DMS153 (cell line): ENCODE measurements at regions not wholly inside any gene's neighbourhood (a gene's known extent, or its start where the extent isn't known, plus 50 kb on each side); places are given as distances from the start of the nearest gene placed in this dataset.
A peak's percentile ranks its signal among the peaks of the same experiment; 100 is the strongest.
"Not testable (repeated sequence)": the region's sequence is repeated elsewhere in the genome, so short reads cannot be mapped to it uniquely, and the experiment has no call there.

Source experiments
- DNase-seq: peaks from one replicate; lab custom pipeline; 2025; lab: John Stamatoyannopoulos, UW

GRCh38 chr5:77869116-77869798 lies 93.1 kb upstream of the TBCA start:
- DNase-seq, result no peak

DNA sequence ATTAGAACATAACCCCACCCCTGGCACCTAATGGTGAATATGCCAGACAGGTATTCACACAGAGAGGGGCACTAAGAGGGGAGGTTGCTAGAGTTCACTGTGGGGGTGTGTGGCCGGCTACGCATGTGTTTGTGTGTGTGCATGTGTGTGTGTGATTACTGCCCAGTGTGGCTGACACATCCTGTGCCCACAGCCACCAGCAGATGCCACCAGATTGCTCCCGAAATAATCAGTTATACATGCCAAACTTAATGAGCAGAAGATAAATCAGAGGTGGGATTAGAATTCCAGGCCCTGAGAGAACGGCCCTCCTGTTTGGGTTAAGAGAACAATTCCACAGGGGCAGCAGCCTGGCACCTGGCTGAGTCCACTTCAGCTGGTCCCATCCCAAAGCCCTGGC lies 91.8 kb upstream of the TBCA start:
- DNase-seq, result no peak

- no peak for DNase-seq
Observed at GRCh38 chr5:77867194-77867691, 91.1 kb upstream of the TBCA start.

DNA sequence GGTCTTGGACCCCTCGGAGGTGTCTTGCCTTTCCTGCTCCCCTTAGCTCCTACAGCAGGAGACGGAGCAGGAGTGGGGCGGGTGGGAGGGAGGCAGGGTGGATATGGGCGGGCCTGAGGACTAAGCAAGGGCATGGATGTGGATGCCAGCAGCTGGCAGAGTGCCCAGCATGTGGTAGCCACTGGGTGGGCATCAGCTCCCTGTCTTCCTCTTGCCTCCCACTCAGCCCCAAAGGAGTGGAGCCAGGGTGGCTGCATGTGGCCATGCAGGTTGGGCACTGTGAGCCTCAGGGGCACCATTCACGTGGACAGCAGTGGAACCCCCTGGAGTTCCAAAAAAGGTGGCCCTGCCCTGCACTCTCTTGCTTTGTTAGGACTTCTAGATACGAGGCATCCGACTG lies 90.1 kb upstream of the TBCA start:
- no peak for DNase-seq

- peak; percentile 21 for DNase-seq
Observed at GRCh38 chr5:77864997-77865396, 88.9 kb upstream of the TBCA start.

DNA sequence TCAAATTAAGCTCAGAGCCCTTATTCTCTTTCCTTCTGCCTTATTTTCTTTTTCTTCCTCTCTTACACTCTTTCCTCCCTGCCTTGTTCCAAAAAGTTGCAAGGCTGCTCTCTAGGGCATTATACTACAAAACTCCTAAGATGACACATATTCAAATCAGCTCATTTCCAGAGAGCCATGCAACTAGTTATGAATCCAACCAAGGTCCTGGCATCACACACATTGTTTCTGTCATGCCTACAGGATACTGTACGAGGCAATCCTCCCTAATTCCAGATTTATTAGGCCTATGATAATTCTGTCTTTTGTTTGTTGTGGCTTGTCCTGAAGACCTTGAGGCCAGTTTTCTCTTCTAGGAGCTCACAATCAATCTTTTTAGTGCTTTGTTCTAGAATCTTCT lies 87.0 kb upstream of the TBCA start:
- DNase-seq, result no peak

- no peak for DNase-seq
Observed at GRCh38 chr5:77861576-77861975, 85.4 kb upstream of the TBCA start.

GRCh38 chr5:77859306-77859705 lies 83.2 kb upstream of the TBCA start:
- DNase-seq, result no peak

- not testable (repeated sequence) for DNase-seq
Observed at GRCh38 chr5:77858678-77859077, 82.5 kb upstream of the TBCA start.

GRCh38 chr5:77855369-77855768 lies 79.2 kb upstream of the TBCA start:
- no peak for DNase-seq

DNA sequence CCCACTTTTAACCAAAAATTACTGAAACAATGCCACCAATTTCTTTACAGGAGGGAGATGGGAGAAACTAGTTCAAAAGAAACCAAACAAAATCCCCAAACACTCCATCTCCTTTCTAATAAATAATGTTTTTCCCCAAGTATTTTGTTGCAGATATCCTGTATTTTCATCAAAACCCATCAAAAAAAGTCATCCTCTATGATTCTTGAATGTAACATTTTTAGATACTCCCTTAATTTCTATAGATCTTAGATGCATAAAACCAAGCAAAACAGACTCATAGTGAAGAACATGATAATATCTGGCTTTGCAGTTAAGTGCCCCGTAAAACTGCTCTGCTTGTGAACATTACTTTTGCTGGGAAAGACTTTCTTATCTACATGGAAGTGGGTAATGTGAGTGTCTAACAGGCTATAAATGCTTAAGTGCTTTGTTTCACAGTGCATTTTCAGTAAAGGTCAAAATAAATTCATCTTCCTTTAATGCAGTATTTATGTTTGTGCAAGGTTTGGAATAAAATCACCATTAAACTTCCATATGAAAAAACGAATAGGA lies 77.3 kb upstream of the TBCA start:
- no peak for DNase-seq

GRCh38 chr5:77852514-77853352 lies 76.6 kb upstream of the TBCA start:
- DNase-seq, result peak; percentile 30

DNA sequence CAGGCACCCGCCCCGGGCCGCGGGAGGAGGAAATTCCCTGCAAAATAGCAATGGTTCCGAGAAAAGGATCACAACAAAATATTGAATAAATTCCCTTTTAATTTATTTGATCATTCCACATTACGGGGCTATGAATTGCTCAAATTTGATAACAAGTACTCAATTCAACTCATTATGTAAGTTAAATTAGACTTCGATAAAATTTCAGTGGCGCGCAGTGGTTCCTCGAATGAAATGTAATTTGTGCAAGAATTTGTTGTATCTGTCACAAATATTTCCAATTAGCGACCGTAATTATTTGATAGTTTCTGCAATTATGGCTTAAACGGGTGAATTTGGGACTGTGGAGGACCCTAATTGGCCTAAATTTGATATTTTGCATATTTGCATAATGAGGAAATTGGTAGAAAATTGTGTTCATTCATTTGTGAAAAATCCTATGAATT lies 76.0 kb upstream of the TBCA start:
- DNase-seq, result no peak

DNA sequence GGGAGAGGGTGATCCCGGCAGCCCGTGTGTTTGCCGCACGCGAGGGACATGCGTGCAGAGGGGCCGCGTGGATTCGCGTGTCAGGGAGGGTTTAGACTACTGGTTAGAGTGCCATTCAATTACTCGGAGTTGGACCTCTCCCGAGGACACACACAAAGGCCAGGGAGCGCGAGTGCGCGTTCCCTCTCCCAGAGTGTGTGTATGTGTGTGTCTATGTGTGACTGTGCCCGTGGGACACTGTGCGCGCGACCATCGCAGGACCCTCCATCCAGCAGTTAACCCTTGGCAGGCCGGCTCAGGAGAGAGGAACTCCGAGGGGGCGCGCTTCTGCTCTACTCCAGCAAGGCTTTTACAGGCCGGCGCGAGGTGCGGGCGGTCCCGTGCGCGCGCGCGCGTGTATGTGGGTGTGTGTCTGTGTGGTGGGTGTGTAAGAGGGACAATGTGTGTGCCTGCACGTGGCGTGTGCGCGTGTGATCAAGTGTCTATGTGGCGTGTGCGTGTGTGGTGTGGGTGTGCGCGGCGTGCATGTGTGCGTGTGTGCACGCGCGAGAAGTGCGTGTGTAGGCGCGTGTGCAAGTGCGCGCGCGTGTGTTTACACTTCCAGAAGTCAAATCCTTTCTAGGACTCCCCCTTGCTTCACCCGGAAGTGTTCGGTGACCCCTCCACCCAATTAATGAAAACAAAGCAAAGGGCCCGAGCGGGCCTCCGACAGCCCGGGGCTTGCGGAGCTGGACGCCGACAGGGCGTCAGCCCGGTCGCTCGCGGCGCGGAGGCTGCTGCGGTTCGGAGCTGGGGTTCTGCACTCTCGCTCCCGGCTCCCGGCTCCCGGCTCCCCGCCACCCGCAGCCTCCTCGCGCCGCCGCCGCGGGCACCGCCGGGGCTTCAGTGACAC lies 75.3 kb upstream of the TBCA start:
- DNase-seq, result no peak

- no peak for DNase-seq
Observed at GRCh38 chr5:77850536-77851175, 74.5 kb upstream of the TBCA start.

DNA sequence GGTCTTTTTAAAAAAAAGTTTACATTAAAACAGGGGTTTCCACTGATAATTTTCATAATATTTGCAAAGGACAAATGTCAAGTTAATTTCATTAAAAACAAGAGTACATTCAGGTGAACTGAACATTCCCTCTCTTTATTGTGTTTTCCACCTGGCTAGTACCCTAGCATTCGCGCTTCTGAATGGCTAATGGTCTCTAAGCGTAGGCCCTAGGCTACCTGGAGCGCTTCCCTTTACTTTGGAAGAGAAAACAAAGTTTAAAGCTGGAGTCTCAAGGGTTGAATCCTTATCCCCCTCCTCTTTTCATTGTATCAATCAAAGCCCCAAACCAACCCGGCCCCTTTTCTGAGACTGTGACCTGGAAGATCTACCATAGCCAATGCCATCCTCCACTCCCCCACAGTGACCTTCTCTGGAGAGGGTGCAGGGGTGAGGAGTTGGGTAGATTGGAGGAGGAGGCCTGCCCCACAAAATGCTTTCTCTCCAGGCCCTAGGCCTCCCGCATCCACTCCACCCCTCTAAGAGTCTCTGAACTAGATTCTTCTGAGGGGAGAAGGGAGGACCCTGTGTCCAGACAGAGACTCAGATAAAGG lies 73.3 kb upstream of the TBCA start:
- no peak for DNase-seq

DNA sequence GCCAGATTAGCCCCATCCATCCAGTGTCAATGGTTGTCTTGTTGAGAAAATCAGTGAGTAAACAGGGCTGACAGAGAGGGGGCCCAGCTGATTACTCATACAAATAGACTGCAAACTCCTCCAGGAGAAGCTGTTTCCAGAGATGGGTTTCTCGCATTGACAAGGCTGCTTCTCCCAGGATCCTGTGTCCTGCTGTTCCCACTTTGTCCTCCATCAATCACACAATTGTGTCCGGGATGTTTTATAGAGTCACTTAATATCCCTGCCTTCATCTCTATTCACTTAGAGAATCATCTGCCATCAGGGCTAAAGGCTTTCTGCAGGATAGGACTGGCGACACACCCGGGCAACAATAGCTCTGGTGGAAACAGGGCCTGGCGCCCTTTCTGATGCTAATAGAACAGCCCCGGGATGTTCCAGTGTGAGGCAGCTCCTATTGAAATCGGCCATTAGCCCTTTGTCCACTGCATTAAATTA lies 71.7 kb upstream of the TBCA start:
- DNase-seq, result peak; percentile 65

GRCh38 chr5:77847129-77847460 lies 71.0 kb upstream of the TBCA start:
- no peak for DNase-seq

DNA sequence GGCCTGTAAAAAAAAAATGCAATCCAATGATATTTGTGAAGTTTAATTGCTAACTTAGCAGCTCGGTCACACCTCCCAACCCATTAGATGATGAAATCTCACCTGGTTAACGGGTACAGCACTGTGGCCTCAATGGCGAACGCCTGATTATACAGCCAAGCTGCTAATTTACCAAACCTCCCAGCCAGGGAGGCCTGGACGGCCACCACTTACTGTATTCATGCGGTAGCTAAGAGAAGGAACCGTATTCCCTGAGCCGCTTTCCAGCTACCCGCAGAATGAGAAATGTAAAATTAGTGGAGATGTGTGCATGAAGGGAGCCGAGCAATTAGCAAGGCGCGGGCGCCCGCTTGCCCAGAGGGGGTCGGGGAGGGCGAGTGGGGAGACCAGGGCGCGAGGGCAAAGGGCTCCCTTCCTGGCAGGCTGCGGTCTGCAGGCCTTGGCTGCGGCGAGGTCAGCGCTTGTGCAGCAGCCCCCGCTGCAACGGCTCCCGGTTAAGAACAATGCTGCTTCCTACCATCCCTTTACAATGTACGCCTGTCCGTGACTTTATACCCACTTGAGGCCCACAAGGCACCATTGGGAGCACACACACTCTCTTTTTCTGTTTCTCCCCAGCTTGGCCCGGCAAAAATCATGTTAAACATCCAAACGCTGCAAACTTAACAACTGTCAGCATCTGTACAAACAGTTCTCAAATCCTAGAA lies 70.4 kb upstream of the TBCA start:
- no peak for DNase-seq

DNA sequence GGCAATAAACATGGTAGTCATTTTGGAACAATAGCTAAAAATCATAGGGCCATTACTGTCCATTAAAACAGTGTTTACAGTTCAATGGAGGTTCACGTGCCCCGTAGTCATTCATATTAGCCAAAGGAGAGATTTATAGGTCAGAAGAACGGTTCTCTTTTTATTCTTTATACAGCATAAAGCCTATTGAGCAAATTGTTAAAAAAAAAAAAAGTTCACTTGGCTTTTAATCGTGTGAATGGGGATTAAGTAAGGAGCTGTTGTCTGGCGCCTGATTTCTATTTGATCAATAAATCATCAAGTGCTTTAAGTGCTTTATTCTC lies 69.1 kb upstream of the TBCA start:
- no peak for DNase-seq
